ENCODE measurements at regions not wholly inside any gene's neighbourhood (a gene's known extent, or its start where the extent isn't known, plus 50 kb on each side); places are given as distances from the start of the nearest gene placed in this dataset.

DNA sequence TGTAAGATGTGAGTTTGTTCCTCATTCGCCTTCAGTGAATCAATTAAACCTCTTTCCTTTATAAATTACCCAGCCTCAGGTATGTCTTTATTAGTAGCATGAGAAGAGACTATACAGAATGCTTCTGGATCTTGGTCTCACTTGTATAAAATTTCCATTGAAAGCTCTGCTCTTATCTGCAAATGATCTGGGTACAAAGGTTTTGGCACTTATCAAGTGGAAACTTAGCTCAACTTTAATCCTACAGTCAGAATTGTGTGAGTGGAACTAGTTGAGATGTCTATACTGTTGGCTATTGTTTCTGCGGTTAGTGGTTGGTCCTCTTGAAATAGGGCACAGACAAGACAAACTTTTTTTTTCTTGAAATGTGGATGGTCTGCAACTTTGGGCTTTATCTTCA is 71.2 kb upstream of the CHORDC1 start:
- no peak for TF ChIP-seq EZH2 (IDR thresholded peaks at IDR 0.05; ENCODE audit: borderline replicate concordance, low read depth, low read length, poor library complexity, severe bottlenecking)
- TF ChIP-seq, protein P1, sequence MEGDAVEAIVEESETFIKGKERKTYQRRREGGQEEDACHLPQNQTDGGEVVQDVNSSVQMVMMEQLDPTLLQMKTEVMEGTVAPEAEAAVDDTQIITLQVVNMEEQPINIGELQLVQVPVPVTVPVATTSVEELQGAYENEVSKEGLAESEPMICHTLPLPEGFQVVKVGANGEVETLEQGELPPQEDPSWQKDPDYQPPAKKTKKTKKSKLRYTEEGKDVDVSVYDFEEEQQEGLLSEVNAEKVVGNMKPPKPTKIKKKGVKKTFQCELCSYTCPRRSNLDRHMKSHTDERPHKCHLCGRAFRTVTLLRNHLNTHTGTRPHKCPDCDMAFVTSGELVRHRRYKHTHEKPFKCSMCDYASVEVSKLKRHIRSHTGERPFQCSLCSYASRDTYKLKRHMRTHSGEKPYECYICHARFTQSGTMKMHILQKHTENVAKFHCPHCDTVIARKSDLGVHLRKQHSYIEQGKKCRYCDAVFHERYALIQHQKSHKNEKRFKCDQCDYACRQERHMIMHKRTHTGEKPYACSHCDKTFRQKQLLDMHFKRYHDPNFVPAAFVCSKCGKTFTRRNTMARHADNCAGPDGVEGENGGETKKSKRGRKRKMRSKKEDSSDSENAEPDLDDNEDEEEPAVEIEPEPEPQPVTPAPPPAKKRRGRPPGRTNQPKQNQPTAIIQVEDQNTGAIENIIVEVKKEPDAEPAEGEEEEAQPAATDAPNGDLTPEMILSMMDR (conservative IDR thresholded peaks at IDR 0.05; ENCODE audit: low read depth, low read length) = no peak
